ENCODE measurements at regions not wholly inside any gene's neighbourhood (a gene's known extent, or its start where the extent isn't known, plus 50 kb on each side); places are given as distances from the start of the nearest gene placed in this dataset.
A peak's percentile ranks its signal among the peaks of the same experiment; 100 is the strongest.
"Not testable (repeated sequence)": the region's sequence is repeated elsewhere in the genome, so short reads cannot be mapped to it uniquely, and the experiment has no call there.

GRCh38 chr4:149050840-149051239 is 608.6 kb upstream of the NR3C2 start:
- no peak for ATAC-seq

DNA sequence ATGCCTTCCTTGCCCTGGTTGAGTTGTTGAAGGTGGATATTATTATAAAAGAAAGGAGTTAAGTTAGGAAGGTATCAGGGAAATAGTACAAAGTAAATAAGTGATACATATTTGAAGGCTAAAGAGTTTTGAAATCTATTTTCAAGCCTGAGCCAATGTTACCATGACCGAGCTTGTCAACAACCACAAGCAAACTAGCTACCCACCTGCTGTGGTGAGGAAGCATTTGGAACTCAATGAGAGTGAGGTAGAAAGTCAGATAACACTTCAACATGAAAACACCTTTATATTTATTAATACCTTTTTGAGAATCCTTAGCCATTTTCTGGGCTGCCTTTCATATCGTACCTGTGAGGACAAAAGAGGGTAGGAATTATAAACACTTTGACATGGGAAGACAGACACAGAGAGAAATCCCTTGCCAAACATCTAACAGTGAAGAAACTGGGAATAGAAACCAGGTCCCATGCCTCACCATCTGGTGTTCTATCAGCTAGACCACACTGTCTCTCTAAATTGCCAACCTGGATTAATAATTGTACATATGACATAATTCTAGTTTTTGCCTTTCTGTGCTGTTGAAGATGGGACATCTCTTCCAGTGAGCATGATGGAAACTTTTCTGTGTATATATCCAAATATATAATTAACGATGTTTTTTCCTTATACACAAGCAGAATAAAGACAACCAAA is 606.4 kb upstream of the NR3C2 start:
- ATAC-seq (no peak), DNase-seq (ENCODE audit: low spot score) (no peak)

More at GRCh38 chr4:149050840-149051239, 608.6 kb upstream of the NR3C2 start:
- DNase-seq (ENCODE audit: low spot score): no peak

DNA sequence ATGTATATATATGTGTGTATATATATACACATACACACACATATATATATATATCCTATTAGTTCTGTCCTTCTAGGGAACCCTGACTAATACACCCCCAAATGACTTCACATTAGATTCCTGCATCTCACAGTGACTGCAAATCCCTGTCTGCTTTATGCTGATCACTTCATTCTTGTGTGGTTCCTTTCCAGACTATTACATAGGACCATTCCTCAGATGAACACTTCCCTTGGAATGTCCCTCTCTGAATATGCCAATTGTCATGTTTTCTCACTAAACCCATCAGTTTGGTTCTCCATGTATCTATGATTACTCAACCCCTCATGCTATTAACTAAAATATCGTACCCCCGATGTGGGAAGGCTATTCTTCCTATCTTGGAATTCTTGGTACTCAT is 605.2 kb upstream of the NR3C2 start:
- DNase-seq (ENCODE audit: low spot score): no peak
- ATAC-seq: no peak

DNA sequence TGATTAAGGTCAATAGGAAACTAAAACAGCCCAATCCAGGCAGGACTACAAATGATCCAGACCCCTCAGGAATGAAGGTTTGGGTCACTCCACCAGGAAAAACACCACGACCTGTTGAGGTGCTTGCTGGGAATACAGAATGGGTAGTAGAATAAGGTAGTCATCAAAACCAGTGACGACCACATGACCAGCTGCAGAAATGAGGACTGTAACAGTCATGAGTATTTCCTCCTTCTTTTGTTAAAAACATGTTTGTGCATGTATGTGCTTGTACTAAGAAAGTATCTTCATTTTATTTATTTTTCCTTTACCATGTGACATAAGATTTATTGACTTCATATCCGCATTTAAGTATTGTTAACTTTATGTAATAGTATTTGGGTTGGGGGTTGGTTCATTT is 603.5 kb upstream of the NR3C2 start:
- ATAC-seq (no peak), DNase-seq (ENCODE audit: low spot score) (no peak)

DNA sequence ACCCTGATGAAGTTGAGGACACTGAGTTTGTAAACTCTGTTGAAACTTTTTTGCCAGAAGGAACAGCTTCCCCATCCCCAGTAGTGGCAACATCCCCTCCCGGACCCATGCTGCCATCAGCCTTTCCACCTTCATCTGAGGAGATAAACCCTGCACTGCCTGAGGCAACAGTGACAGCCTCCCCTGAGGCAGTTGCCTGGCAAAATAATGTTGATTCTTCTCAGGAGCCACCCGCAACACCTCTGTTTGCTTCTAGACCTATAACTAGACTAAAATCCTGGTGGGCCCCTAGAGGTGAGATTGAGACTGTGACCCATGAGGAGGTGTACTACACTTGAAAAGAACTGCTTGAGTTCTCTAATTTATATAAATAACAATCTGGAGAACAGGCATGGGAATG is 597.6 kb upstream of the NR3C2 start:
- ATAC-seq; DNase-seq (ENCODE audit: low spot score): not testable (repeated sequence)

DNA sequence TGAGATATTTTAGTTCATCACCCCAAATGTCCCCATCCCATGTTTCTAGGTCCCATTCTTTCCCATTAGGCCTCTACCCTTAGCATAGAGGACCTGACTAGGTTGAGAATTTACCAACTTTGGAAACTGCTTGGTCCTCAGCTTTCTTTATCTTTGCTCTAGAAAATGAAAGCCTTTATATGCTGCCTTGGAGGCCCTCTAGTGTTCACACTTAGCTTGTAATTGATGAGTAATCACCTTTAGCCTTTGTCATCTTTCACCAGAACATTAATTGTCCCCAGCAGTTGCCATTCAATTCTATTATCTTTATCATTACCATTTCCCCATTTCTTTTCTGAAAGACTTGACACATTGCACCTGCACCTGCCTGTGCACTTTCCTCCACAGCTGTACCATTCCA is 589.2 kb upstream of the NR3C2 start:
- ATAC-seq (peak; percentile 83), DNase-seq (ENCODE audit: low spot score) (no peak)

DNA sequence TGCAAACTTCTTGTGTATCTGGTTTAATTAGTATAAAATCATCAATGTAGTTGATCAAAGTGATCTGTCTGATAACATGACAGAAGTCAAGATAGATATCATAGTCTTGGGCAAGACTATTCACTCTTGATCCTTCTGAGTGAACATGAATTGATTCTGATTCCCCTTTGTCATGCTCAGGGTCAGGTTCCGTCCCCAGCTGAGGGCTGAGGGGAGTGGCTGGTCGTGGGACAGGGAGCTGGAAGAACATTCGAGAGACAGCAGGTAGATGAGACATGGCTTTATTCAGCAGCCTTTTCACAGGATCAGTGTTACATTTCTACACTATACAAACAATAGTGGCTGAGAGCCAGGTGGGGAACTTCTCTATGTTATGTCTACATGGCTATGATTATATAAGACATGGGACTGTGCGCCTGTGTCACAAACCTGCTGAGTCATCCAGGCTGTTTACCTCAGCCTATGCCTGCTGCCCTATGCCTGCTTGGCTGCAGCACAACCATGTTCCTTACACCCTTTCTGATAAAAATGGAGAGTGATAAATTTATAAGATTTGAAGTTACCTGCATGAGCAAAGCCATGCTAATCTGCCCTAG is 586.9 kb upstream of the NR3C2 start:
- DNase-seq (ENCODE audit: low spot score) (no peak), ATAC-seq (no peak)

GRCh38 chr4:149026696-149027095 is 584.5 kb upstream of the NR3C2 start:
- no peak for ATAC-seq
- DNase-seq (ENCODE audit: low spot score): no peak

- DNase-seq (ENCODE audit: low spot score): no peak
- no peak for ATAC-seq
Observed at GRCh38 chr4:149017002-149017734, 575.0 kb upstream of the NR3C2 start.

DNA sequence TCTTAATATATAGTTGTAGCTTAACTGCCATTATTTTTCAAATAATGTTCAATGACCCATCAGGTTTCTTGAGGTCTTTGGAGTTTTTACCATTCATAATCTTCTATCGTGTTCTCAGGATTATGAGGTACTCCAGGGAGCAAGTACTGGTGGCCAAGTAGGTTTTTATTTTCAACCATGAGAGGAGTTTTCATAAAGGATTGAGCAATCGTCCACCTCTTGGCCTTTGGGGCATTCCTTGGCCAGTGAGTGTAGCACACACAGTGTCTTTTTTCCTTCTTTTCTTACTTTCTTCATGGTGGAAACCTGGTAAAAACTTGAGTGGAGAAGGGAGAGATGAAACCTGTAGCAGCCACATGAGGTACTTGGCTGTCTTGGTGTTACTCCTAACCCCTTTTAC is 567.0 kb upstream of the NR3C2 start:
- DNase-seq (ENCODE audit: low spot score) (no peak), ATAC-seq (no peak)

- ATAC-seq (no peak), DNase-seq (ENCODE audit: low spot score) (no peak)
Observed at GRCh38 chr4:149008415-149009025, 566.3 kb upstream of the NR3C2 start.

GRCh38 chr4:149005191-149005590 is 563.0 kb upstream of the NR3C2 start:
- ATAC-seq: no peak
- DNase-seq (ENCODE audit: low spot score): no peak

DNA sequence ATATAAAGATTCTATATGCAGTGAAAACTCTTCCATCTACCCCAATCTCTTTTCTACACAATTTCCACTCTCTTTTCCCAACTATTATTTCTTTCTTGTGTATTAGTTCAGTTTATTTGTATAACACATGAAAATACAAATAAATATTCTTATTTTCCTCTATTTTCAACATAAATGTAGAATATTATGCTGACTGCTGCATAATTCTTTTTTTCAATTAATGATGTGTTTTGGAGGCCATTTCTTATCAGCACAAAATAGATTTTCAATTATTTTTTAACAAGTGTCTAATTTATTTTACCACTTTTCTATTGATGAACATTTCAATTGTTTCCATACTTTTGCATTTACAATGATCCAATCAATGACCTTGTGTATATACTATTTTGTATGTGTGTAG is 557.7 kb upstream of the NR3C2 start:
- ATAC-seq (no peak), DNase-seq (ENCODE audit: low spot score) (no peak)

DNA sequence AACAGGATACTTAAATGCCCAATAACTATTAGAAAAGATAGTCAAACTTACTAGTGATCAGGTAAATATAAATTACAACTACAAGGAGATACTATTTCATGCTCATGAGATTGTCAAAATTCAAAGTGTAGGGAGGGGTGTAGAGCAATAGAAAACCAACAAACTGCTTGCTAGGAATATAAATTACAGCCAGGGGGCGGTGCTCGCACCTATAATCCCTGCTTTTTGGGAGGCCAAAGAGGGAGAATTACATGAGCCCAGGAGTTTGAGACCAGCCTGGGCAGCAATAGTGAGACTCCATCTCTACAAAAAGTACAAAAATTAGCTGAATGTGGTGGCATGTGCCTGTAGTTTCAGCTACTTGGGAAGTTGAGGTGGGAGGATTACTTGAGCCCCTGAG is 556.5 kb upstream of the NR3C2 start:
- DNase-seq (ENCODE audit: low spot score): no peak
- no peak for ATAC-seq

- ATAC-seq (no peak), DNase-seq (ENCODE audit: low spot score) (no peak)
Observed at GRCh38 chr4:148986951-148987350, 544.7 kb upstream of the NR3C2 start.

- DNase-seq (ENCODE audit: low spot score): no peak
Observed at GRCh38 chr4:148984951-148985350, 542.7 kb upstream of the NR3C2 start.

DNA sequence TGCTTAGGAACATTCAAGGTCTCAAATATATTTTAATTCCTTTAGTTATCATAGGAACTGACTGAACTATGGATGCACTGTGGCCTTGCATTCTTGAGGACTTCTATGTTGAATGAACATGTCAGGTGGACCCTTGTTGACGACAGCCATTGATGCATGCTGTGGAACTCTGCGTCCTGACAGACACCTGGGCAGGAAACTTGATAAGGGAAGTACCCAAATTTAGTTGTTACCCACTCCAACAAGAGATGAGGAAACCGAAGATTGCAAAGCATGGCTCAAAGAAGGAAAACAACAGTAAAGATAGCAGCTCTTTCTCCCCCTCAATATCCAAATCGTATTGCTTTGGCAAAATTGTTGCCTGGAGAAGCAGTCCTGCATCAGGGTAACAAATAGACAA is 540.0 kb upstream of the NR3C2 start:
- DNase-seq (ENCODE audit: low spot score) (no peak), ATAC-seq (no peak)

More at GRCh38 chr4:148984951-148985350, 542.7 kb upstream of the NR3C2 start:
- no peak for ATAC-seq

- DNase-seq (ENCODE audit: low spot score) (no peak), ATAC-seq (no peak)
Observed at GRCh38 chr4:148980782-148981480, 538.7 kb upstream of the NR3C2 start.

DNA sequence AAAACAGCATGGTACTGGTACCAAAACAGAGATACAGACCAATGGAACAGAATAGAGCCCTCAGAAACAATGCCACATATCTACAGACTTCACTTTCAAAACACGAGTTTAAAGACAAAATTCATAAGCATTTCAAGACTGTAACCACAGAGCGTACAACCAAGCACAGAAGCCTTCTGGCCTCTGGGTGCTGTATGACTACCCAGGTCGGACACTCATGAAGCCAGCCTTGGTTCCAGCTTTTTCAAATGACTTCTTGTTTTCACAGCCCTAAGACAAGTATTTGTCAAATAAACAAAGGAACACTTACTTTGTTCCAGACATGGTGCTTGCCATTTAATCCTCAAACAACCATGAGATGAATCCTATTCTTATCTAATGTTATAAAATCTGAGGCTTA is 536.1 kb upstream of the NR3C2 start:
- DNase-seq (ENCODE audit: low spot score): no peak

DNA sequence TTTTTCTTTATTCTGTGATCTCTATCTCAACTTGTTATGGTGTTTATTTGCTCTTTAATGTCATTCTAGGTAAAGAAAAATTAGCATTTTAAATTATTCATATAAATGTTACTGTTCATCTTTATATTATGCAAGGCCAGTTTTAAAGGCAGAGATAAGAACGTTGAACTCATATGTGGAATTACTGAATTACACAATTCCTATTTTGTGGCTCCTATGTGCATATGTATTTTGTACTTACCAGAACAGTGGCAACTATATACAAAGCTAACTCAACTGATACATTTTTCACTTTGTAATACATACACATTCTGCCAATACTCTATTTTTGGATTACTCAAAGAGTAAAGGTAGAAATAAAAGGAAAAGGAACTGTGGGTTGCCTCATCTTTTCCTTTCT is 533.2 kb upstream of the NR3C2 start:
- no peak for DNase-seq (ENCODE audit: low spot score)
- ATAC-seq: no peak

More for the DNA sequence above, 536.1 kb upstream of the NR3C2 start:
- ATAC-seq: no peak

DNA sequence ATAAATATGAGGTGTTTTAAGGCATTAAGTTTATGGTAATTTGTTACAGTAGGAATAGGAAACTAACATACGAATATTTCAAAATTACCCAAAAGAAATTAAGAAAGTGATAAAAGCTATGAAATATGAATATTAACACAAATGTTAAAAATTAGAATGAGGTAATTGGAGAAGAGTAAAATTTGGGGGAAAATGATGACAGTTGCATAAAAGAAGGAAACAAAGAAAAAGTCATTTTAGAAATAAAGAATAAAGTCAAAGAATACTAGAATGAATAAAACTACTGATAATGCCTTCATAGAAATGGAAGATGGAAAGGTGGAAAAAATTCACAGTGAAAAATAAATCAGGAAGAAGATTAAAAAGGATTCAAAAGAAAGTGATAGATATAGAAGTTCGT is 522.9 kb upstream of the NR3C2 start:
- ATAC-seq: no peak
- DNase-seq (ENCODE audit: low spot score): no peak
